ENCODE measurements at regions not wholly inside any gene's neighbourhood (a gene's known extent, or its start where the extent isn't known, plus 50 kb on each side); places are given as distances from the start of the nearest gene placed in this dataset.

DNA sequence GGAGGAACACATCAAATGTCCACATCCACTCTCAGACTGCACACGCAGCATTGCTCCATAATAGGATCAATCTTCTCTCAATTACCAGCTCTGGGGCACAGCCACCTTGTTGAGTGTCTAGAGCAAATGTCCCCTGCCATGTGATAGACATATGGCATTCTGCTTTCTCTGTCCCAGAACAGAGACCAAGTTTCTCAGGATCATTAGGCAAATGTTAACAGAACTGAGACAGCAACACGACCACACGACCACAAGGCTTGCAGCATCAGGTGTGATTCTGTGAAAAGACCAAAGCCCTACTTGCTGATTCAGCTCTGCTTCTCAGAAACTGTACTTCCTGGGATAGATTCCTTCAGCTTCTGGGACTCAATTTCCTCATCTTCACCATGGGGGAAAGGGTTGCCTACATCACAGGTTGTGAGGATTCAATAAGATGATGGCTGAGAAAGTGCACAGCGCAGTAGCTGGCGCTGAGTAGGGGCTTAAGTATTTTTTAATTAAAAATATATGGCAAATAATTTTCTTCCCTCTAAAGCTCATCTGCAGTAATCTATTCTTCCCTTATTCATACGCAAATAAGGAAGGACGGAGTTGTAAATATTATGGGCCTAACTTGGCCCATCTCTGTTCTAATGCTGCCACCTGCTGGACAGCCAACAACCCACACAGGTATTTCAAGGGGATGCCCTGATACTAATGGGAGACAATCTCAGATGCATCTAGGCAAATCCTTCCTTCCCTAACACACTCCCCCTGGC, 54.3 kb upstream of the USP47 start:
- POLR2A ChIA-PET: interaction anchor here (0.8 to 1.5 kb wide), 3 partner anchors 759 to 854 kb away, joined by 3 to 5 read pairs (median 4); no protein-coding TSS in a partner anchor
- peak; percentile 57 for DNase-seq
- Histone ChIP-seq H3F3A (replicated peaks; ENCODE audit: insufficient read depth) (peaks cover 1% of the 10 kb centered on the region), H3K79me2 (ENCODE audit: insufficient read depth) (no peaks in the 10 kb centered on the region), H3K9me3 (no peaks in the 10 kb centered on the region), H4K20me1 (ENCODE audit: insufficient read depth) (no peaks in the 10 kb centered on the region), H3K9me2 (no peaks in the 10 kb centered on the region), H3K4me1 (ENCODE audit: control insufficient read depth in 1 of 2, insufficient read depth in 2 of 2, low read depth in 1 of 2, low read length in 1 of 2) (no peaks in the 10 kb centered on the region; a peak in 1 of 4 replicates), H3K4me2 (no peak overlapping the region), H2AFZ (ENCODE audit: low read depth) (no peak overlapping the region), H3K4me3 (ENCODE audit: low read depth in 2 of 2, low read length in 1 of 2) (no peak overlapping the region), H3K27me3 (ENCODE audit: insufficient read depth) (no peaks in the 10 kb centered on the region), H3K9ac (no peak overlapping the region), H3K27ac (ENCODE audit: low read depth in 2 of 2, low read length in 1 of 2) (no peak overlapping the region), H3K36me3 (replicated peaks in 1 of 2; ENCODE audit: control insufficient read depth in 1 of 2, insufficient read depth in 2 of 2, low read length in 1 of 2) (no peaks in the 10 kb centered on the region)
- CTCF ChIA-PET: interaction anchor here (0.6 to 4.5 kb wide), 112 partner anchors 10 to 1463 kb away, joined by 3 to 95 read pairs (median 4); partner anchors contain the start of gene USP47
- WGBS (ENCODE audit: low lambda C conversion rate): 69% methylated on average over 7 of the region's 7 CpGs
- TF ChIP-seq TEAD4 (IDR thresholded peaks at IDR 0.05; ENCODE audit: borderline replicate concordance, insufficient read depth) (no peak), GATA2 (CRISPR knock-in tag; IDR thresholded peaks at IDR 0.05) (no peak), NFIC (IDR thresholded peaks at IDR 0.05; ENCODE audit: borderline replicate concordance) (no peak), SIN3A (IDR thresholded peaks at IDR 0.05; ENCODE audit: borderline replicate concordance, low read depth, low read length) (no peak), EP300 (IDR thresholded peaks at IDR 0.05; ENCODE audit: borderline replicate concordance in 1 of 2, low read depth in 1 of 2, low read length in 1 of 2) (no peak), RAD21 (IDR thresholded peaks at IDR 0.05; ENCODE audit: low read length) (peak; percentile 98), ELF1 (IDR thresholded peaks at IDR 0.05) (no peak), YY1 (IDR thresholded peaks at IDR 0.05; ENCODE audit: low read depth) (no peak), GABPA (IDR thresholded peaks at IDR 0.05; ENCODE audit: low read depth) (no peak), TCF12 (IDR thresholded peaks at IDR 0.05) (no peak), MXI1 (IDR thresholded peaks at IDR 0.05; ENCODE audit: low read depth, low read length) (no peak), SMC3 (IDR thresholded peaks at IDR 0.05; ENCODE audit: low read depth, low read length) (peak; percentile 89), JUND (IDR thresholded peaks at IDR 0.05) (no peak)
- TF ChIP-seq, protein P1, sequence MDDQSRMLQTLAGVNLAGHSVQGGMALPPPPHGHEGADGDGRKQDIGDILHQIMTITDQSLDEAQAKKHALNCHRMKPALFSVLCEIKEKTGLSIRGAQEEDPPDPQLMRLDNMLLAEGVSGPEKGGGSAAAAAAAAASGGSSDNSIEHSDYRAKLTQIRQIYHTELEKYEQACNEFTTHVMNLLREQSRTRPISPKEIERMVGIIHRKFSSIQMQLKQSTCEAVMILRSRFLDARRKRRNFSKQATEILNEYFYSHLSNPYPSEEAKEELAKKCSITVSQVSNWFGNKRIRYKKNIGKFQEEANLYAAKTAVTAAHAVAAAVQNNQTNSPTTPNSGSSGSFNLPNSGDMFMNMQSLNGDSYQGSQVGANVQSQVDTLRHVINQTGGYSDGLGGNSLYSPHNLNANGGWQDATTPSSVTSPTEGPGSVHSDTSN (IDR thresholded peaks at IDR 0.05): no peak
- TF ChIP-seq, protein P2, sequence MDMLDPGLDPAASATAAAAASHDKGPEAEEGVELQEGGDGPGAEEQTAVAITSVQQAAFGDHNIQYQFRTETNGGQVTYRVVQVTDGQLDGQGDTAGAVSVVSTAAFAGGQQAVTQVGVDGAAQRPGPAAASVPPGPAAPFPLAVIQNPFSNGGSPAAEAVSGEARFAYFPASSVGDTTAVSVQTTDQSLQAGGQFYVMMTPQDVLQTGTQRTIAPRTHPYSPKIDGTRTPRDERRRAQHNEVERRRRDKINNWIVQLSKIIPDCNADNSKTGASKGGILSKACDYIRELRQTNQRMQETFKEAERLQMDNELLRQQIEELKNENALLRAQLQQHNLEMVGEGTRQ (IDR thresholded peaks at IDR 0.05; ENCODE audit: borderline replicate concordance, low read depth, low read length): no peak
- TF ChIP-seq, protein P3, sequence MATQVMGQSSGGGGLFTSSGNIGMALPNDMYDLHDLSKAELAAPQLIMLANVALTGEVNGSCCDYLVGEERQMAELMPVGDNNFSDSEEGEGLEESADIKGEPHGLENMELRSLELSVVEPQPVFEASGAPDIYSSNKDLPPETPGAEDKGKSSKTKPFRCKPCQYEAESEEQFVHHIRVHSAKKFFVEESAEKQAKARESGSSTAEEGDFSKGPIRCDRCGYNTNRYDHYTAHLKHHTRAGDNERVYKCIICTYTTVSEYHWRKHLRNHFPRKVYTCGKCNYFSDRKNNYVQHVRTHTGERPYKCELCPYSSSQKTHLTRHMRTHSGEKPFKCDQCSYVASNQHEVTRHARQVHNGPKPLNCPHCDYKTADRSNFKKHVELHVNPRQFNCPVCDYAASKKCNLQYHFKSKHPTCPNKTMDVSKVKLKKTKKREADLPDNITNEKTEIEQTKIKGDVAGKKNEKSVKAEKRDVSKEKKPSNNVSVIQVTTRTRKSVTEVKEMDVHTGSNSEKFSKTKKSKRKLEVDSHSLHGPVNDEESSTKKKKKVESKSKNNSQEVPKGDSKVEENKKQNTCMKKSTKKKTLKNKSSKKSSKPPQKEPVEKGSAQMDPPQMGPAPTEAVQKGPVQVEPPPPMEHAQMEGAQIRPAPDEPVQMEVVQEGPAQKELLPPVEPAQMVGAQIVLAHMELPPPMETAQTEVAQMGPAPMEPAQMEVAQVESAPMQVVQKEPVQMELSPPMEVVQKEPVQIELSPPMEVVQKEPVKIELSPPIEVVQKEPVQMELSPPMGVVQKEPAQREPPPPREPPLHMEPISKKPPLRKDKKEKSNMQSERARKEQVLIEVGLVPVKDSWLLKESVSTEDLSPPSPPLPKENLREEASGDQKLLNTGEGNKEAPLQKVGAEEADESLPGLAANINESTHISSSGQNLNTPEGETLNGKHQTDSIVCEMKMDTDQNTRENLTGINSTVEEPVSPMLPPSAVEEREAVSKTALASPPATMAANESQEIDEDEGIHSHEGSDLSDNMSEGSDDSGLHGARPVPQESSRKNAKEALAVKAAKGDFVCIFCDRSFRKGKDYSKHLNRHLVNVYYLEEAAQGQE (IDR thresholded peaks at IDR 0.05; ENCODE audit: low read depth, low read length): no peak
- TF ChIP-seq, protein P4, sequence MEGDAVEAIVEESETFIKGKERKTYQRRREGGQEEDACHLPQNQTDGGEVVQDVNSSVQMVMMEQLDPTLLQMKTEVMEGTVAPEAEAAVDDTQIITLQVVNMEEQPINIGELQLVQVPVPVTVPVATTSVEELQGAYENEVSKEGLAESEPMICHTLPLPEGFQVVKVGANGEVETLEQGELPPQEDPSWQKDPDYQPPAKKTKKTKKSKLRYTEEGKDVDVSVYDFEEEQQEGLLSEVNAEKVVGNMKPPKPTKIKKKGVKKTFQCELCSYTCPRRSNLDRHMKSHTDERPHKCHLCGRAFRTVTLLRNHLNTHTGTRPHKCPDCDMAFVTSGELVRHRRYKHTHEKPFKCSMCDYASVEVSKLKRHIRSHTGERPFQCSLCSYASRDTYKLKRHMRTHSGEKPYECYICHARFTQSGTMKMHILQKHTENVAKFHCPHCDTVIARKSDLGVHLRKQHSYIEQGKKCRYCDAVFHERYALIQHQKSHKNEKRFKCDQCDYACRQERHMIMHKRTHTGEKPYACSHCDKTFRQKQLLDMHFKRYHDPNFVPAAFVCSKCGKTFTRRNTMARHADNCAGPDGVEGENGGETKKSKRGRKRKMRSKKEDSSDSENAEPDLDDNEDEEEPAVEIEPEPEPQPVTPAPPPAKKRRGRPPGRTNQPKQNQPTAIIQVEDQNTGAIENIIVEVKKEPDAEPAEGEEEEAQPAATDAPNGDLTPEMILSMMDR (IDR thresholded peaks at IDR 0.05): peak; percentile 94
- TF ChIP-seq, protein P5, sequence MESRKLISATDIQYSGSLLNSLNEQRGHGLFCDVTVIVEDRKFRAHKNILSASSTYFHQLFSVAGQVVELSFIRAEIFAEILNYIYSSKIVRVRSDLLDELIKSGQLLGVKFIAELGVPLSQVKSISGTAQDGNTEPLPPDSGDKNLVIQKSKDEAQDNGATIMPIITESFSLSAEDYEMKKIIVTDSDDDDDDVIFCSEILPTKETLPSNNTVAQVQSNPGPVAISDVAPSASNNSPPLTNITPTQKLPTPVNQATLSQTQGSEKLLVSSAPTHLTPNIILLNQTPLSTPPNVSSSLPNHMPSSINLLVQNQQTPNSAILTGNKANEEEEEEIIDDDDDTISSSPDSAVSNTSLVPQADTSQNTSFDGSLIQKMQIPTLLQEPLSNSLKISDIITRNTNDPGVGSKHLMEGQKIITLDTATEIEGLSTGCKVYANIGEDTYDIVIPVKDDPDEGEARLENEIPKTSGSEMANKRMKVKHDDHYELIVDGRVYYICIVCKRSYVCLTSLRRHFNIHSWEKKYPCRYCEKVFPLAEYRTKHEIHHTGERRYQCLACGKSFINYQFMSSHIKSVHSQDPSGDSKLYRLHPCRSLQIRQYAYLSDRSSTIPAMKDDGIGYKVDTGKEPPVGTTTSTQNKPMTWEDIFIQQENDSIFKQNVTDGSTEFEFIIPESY (IDR thresholded peaks at IDR 0.05; ENCODE audit: borderline replicate concordance, low read depth): no peak

Measured in SK-N-SH (cell line).